ENCODE measurements at regions not wholly inside any gene's neighbourhood (a gene's known extent, or its start where the extent isn't known, plus 50 kb on each side); places are given as distances from the start of the nearest gene placed in this dataset.

GRCh38 chr2:128779301-128780095 lies 460.8 kb upstream of the HS6ST1 start:
- no peak for TF ChIP-seq CTCF (IDR thresholded peaks at IDR 0.05; ENCODE audit: control insufficient read depth, insufficient read depth, low read depth, low read length, missing control alignments)
- H3K4me3 ChIP-seq (ENCODE audit: control insufficient read depth, low read depth, low read length), result no peak overlapping the region
- no peak for DNase-seq (ENCODE audit: low read depth)

GRCh38 chr2:128780434-128781080 lies 461.9 kb upstream of the HS6ST1 start:
- DNase-seq (ENCODE audit: low read depth), result no peak
- no peak for TF ChIP-seq CTCF (IDR thresholded peaks at IDR 0.05; ENCODE audit: control insufficient read depth, insufficient read depth, low read depth, low read length, missing control alignments)
- H3K4me3 ChIP-seq (ENCODE audit: control insufficient read depth, low read depth, low read length), result no peak overlapping the region

- H3K4me3 ChIP-seq (ENCODE audit: control insufficient read depth, low read depth, low read length), result no peak overlapping the region
- no peak for DNase-seq (ENCODE audit: low read depth)
- no peak for TF ChIP-seq CTCF (IDR thresholded peaks at IDR 0.05; ENCODE audit: control insufficient read depth, insufficient read depth, low read depth, low read length, missing control alignments)
Observed at GRCh38 chr2:128781166-128781565, 462.5 kb upstream of the HS6ST1 start.

GRCh38 chr2:128781585-128782385 lies 463.1 kb upstream of the HS6ST1 start:
- DNase-seq (ENCODE audit: low read depth), result no peak
- no peak for TF ChIP-seq CTCF (IDR thresholded peaks at IDR 0.05; ENCODE audit: control insufficient read depth, insufficient read depth, low read depth, low read length, missing control alignments)

GRCh38 chr2:128782411-128783192 lies 463.9 kb upstream of the HS6ST1 start:
- DNase-seq (ENCODE audit: low read depth), result no peak
- no peak overlapping the region for H3K4me3 ChIP-seq (ENCODE audit: control insufficient read depth, low read depth, low read length)
- TF ChIP-seq CTCF (IDR thresholded peaks at IDR 0.05; ENCODE audit: control insufficient read depth, insufficient read depth, low read depth, low read length, missing control alignments), result no peak

More at GRCh38 chr2:128781585-128782385, 463.1 kb upstream of the HS6ST1 start:
- H3K4me3 ChIP-seq (ENCODE audit: control insufficient read depth, low read depth, low read length), result no peak overlapping the region

GRCh38 chr2:128783193-128783671 lies 464.6 kb upstream of the HS6ST1 start:
- TF ChIP-seq CTCF (IDR thresholded peaks at IDR 0.05; ENCODE audit: control insufficient read depth, insufficient read depth, low read depth, low read length, missing control alignments), result no peak
- no peak overlapping the region for H3K4me3 ChIP-seq (ENCODE audit: control insufficient read depth, low read depth, low read length)
- DNase-seq (ENCODE audit: low read depth), result no peak
